HL-60 (cell line): ENCODE measurements at regions not wholly inside any gene's neighbourhood (a gene's known extent, or its start where the extent isn't known, plus 50 kb on each side); places are given as distances from the start of the nearest gene placed in this dataset.

ENCODE experiments used
- DNase-seq, 2 experiments: peaks; one replicate each; pipeline ENCODE4 v3.0.0-alpha.2; 2010 to 2020; ENCODE audit warnings: low read depth in 1 of 2, low spot score in 1 of 2
- H3K27ac ChIP-seq: fragments of 250-450 bp; sonication (Bioruptor Pico); replicated peaks from 2 replicates; pipeline ENCODE4 v1.5.1; 2020; ENCODE audit warnings: mild to moderate bottlenecking, moderate library complexity
- H3K27me3 ChIP-seq: fragments of 250-450 bp; sonication (Bioruptor Pico); 2 replicates; pipeline ENCODE4 v1.5.1; 2021; ENCODE audit warnings: mild to moderate bottlenecking, moderate library complexity; ENCODE audit not compliant: insufficient read depth, poor library complexity, severe bottlenecking
- H3K4me3 ChIP-seq: replicated peaks from 2 replicates; pipeline ENCODE4 v1.5.1; 2011; ENCODE audit warnings: mild to moderate bottlenecking, control low read depth, low read length; ENCODE audit not compliant: insufficient read depth
- CTCF ChIP-seq: IDR thresholded peaks from one replicate; pipeline ENCODE4 v1.5.1; 2011; ENCODE audit warnings: low read length, control low read depth, inconsistent platforms; ENCODE audit not compliant: insufficient read depth
- GABPA ChIP-seq: IDR thresholded peaks from 2 replicates; pipeline ENCODE4 v1.6.1; 2012; ENCODE audit warnings: low read depth
- POLR2AphosphoS5 ChIP-seq: IDR thresholded peaks from 2 replicates; pipeline ENCODE4 v1.6.1; 2012; ENCODE audit warnings: low read depth
- REST ChIP-seq: IDR thresholded peaks from 2 replicates; pipeline ENCODE4 v1.6.1; 2012; ENCODE audit warnings: low read depth; ENCODE audit not compliant: insufficient replicate concordance
- SPI1 ChIP-seq: IDR thresholded peaks from 2 replicates; pipeline ENCODE4 v1.6.1; 2012; ENCODE audit warnings: low read depth, mild to moderate bottlenecking, borderline replicate concordance

- no peaks in the 10 kb centered on the region for H3K27me3 ChIP-seq
- TF ChIP-seq REST: no peak
- TF ChIP-seq POLR2AphosphoS5: no peak
- no peak for TF ChIP-seq SPI1
- no peak for TF ChIP-seq GABPA
- no peak for TF ChIP-seq CTCF
- H3K27ac ChIP-seq: no peak overlapping the region
- H3K4me3 ChIP-seq: no peak overlapping the region
- DNase-seq: no peak
These were observed 96.0 kb upstream of the NUDT6 start for GRCh38 chr4:123018396-123018775.

- no peak for DNase-seq
- H3K4me3 ChIP-seq: no peak overlapping the region
- no peak overlapping the region for H3K27ac ChIP-seq
- H3K27me3 ChIP-seq: no peaks in the 10 kb centered on the region
- no peak for TF ChIP-seq REST
- no peak for TF ChIP-seq GABPA
- no peak for TF ChIP-seq SPI1
- no peak for TF ChIP-seq POLR2AphosphoS5
- no peak for TF ChIP-seq CTCF
These were observed 97.9 kb upstream of the NUDT6 start for GRCh38 chr4:123020285-123020684.

- no peak overlapping the region for H3K27ac ChIP-seq
- H3K4me3 ChIP-seq: no peak overlapping the region
- DNase-seq: no peak
- no peak for TF ChIP-seq REST
- TF ChIP-seq CTCF: no peak
- no peak for TF ChIP-seq GABPA
- no peak for TF ChIP-seq SPI1
- TF ChIP-seq POLR2AphosphoS5: no peak
- no peaks in the 10 kb centered on the region for H3K27me3 ChIP-seq
These were observed 101.2 kb upstream of the NUDT6 start for GRCh38 chr4:123023647-123024046.
